Motor neuron (in vitro differentiated cells): ENCODE measurements at regions not wholly inside any gene's neighbourhood (a gene's known extent, or its start where the extent isn't known, plus 50 kb on each side); places are given as distances from the start of the nearest gene placed in this dataset.

Source experiments
- ATAC-seq, 8 experiments: fragments of 200-7000 bp; cut with Tn5 transposase; replicated peaks in 6 of 8; 2 replicates each; pipeline ENCODE4 v1.8.0; 2021; ENCODE audit warnings: mild to moderate bottlenecking in 8 of 8, moderate library complexity in 8 of 8
- H3K27ac ChIP-seq, 2 donors: fragments of 250-450 bp; sonication (Bioruptor Pico); 2 replicates each; pipeline ENCODE4 v1.9.0; 2021; ENCODE audit warnings: antibody characterized with exemption in 2 of 2, mild to moderate bottlenecking in 2 of 2, moderate library complexity in 1 of 2
- H3K4me1 ChIP-seq, 2 donors: fragments of 250-450 bp; sonication (Bioruptor Pico); replicated peaks in 1 of 2; 2 replicates each; pipeline ENCODE4 v1.6.1; 2021; ENCODE audit warnings: antibody characterized with exemption in 2 of 2, mild to moderate bottlenecking in 2 of 2, moderate library complexity in 1 of 2
- H3K4me3 ChIP-seq, 5 donors: fragments of 250-450 bp; sonication (Bioruptor Pico); 2 replicates each; pipeline ENCODE4 v1.9.0; 2021; ENCODE audit warnings: antibody characterized with exemption in 5 of 5, mild to moderate bottlenecking in 5 of 5, moderate library complexity in 4 of 5
- WGBS, 10 experiments: fragments of 450-650 bp; shearing (Covaris generic); methylation state at CpG; one replicate each; pipeline ENCODE4 v1.0.0; 2022; 5-methylcytosine and 5-hydroxymethylcytosine counted together
- in situ Hi-C, 9 experiments: fragments of 400-800 bp; cut with MboI; loops; one replicate each; pipeline ENCODE4 v1.15.0; 2021; ENCODE audit warnings: low sequenced_read_pairs in 9 of 9, low pct_unique_long_range_greater_than_20kb in 2 of 9; ENCODE audit not compliant: unreplicated experiment in 9 of 9

- Histone ChIP-seq H3K4me1 (peaks cover 2 to 6% of the 10 kb centered on the region in 2 donors), H3K27ac (no peak overlapping the region), H3K4me3 (no peak overlapping the region)
- ATAC-seq: no peak
- 63 to 100% (median 98%) methylated on average over 1 to 2 of the region's 2 CpGs; no CpG with 5 or more reads in 4 of the 10 experiments for WGBS, 10 experiments
- in situ Hi-C loops: no loop called here
Measured at GRCh38 chr3:72479651-72480215, 368.5 kb downstream of the SHQ1 start.

GRCh38 chr3:72476139-72476483 is 372.1 kb downstream of the SHQ1 start:
- Histone ChIP-seq H3K4me3 (no peak overlapping the region), H3K4me1 (peaks cover 6% of the 10 kb centered on the region in 2 donors), H3K27ac (no peak overlapping the region)
- in situ Hi-C loops: no loop called here
- ATAC-seq: no peak

GRCh38 chr3:72475258-72476138 is 372.7 kb downstream of the SHQ1 start:
- H3K4me3 ChIP-seq: no peak overlapping the region
- WGBS, 10 experiments: 83 to 97% (median 95%) methylated on average over 3 to 8 of the region's 8 CpGs; no CpG with 5 or more reads in 1 of the 10 experiments
- peaks cover 10 to 12% of the 10 kb centered on the region in 2 donors for H3K4me1 ChIP-seq
- in situ Hi-C loops: no loop called here
- H3K27ac ChIP-seq: no peak overlapping the region
- no peak for ATAC-seq

GRCh38 chr3:72474775-72475174 is 373.5 kb downstream of the SHQ1 start:
- no peak overlapping the region for H3K4me3 ChIP-seq
- no peak for ATAC-seq
- in situ Hi-C loops: no loop called here
- peaks cover 11 to 13% of the 10 kb centered on the region in 2 donors for H3K4me1 ChIP-seq
- H3K27ac ChIP-seq: no peak overlapping the region
- WGBS, 10 experiments: 70 to 100% (median 100%) methylated on average over 1 to 4 of the region's 4 CpGs; no CpG with 5 or more reads in 3 of the 10 experiments

- in situ Hi-C loops: no loop called here
- H3K27ac ChIP-seq: no peak overlapping the region
- WGBS, 10 experiments: 69 to 100% (median 83%) methylated on average over 1 to 5 of the region's 5 CpGs
- peaks cover 11 to 13% of the 10 kb centered on the region in 2 donors for H3K4me1 ChIP-seq
- H3K4me3 ChIP-seq: no peak overlapping the region
- no peak for ATAC-seq
Measured at GRCh38 chr3:72473156-72473555, 375.1 kb downstream of the SHQ1 start.

- Histone ChIP-seq H3K4me1 (peaks cover 11 to 13% of the 10 kb centered on the region in 2 donors), H3K27ac (no peak overlapping the region), H3K4me3 (no peak overlapping the region)
- 25 to 92% (median 53%) methylated on average over 2 to 5 of the region's 5 CpGs; no CpG with 5 or more reads in 1 of the 10 experiments for WGBS, 10 experiments
- in situ Hi-C loops: no loop called here
- ATAC-seq: peak in 5 of 8 experiments; percentile 22 to 73 (median 63)
Measured at GRCh38 chr3:72470904-72471417, 377.3 kb downstream of the SHQ1 start.

GRCh38 chr3:72465853-72466252 is 382.4 kb downstream of the SHQ1 start:
- Histone ChIP-seq H3K4me1 (peaks cover 16 to 31% of the 10 kb centered on the region in 2 donors), H3K4me3 (no peak overlapping the region), H3K27ac (no peak overlapping the region)
- in situ Hi-C loops: no loop called here
- ATAC-seq: no peak
- 0 to 100% (median 0%) methylated on average over 1 of the region's 2 CpGs; no CpG with 5 or more reads in 5 of the 10 experiments for WGBS, 10 experiments

GRCh38 chr3:72463083-72463482 is 385.2 kb downstream of the SHQ1 start:
- H3K4me3 ChIP-seq: no peak overlapping the region
- H3K27ac ChIP-seq: no peak overlapping the region
- ATAC-seq: peak in 5 of 8 experiments; percentile 31 to 59 (median 40)
- H3K4me1 ChIP-seq: peaks cover 16 to 26% of the 10 kb centered on the region in 2 donors
- in situ Hi-C loops: no loop called here
- WGBS, 10 experiments: 30 to 96% (median 74%) methylated on average over 1 to 6 of the region's 9 CpGs; no CpG with 5 or more reads in 2 of the 10 experiments

GRCh38 chr3:72462595-72463011 is 385.6 kb downstream of the SHQ1 start:
- Histone ChIP-seq H3K4me1 (peaks cover 16 to 26% of the 10 kb centered on the region in 2 donors), H3K4me3 (no peak overlapping the region), H3K27ac (no peak overlapping the region)
- in situ Hi-C loops: no loop called here
- ATAC-seq: peak in 5 of 8 experiments; percentile 33 to 88 (median 65)
- 51 to 100% (median 67%) methylated on average over 1 to 5 of the region's 6 CpGs; no CpG with 5 or more reads in 5 of the 10 experiments for WGBS, 10 experiments

- in situ Hi-C loops: no loop called here
- Histone ChIP-seq H3K4me3 (no peak overlapping the region), H3K4me1 (peaks cover 16 to 26% of the 10 kb centered on the region in 2 donors), H3K27ac (no peak overlapping the region)
- 0 to 82% (median 66%) methylated on average over 1 to 4 of the region's 4 CpGs; no CpG with 5 or more reads in 3 of the 10 experiments for WGBS, 10 experiments
- no peak for ATAC-seq
Measured at GRCh38 chr3:72461787-72462186, 386.5 kb downstream of the SHQ1 start.

- no peak overlapping the region for H3K27ac ChIP-seq
- no peak for ATAC-seq
- in situ Hi-C loops: no loop called here
- 30 to 91% (median 70%) methylated on average over 3 to 6 of the region's 8 CpGs for WGBS, 10 experiments
- no peak overlapping the region for H3K4me3 ChIP-seq
- peaks cover 16 to 26% of the 10 kb centered on the region in 2 donors for H3K4me1 ChIP-seq
Measured at GRCh38 chr3:72460205-72461174, 387.8 kb downstream of the SHQ1 start.

- no peak for ATAC-seq
Measured at GRCh38 chr3:72459588-72459987, 388.7 kb downstream of the SHQ1 start.

More at GRCh38 chr3:72459588-72459987, 388.7 kb downstream of the SHQ1 start:
- H3K27ac ChIP-seq: no peak overlapping the region
- in situ Hi-C loops: no loop called here
- peaks cover 16 to 20% of the 10 kb centered on the region in 2 donors for H3K4me1 ChIP-seq
- no peak overlapping the region for H3K4me3 ChIP-seq
